ENCODE measurements at regions not wholly inside any gene's neighbourhood (a gene's known extent, or its start where the extent isn't known, plus 50 kb on each side); places are given as distances from the start of the nearest gene placed in this dataset.

GRCh38 chr12:132392389-132393244, 63.2 kb upstream of the GALNT9 start:
- DNase-seq, result no peak

DNA sequence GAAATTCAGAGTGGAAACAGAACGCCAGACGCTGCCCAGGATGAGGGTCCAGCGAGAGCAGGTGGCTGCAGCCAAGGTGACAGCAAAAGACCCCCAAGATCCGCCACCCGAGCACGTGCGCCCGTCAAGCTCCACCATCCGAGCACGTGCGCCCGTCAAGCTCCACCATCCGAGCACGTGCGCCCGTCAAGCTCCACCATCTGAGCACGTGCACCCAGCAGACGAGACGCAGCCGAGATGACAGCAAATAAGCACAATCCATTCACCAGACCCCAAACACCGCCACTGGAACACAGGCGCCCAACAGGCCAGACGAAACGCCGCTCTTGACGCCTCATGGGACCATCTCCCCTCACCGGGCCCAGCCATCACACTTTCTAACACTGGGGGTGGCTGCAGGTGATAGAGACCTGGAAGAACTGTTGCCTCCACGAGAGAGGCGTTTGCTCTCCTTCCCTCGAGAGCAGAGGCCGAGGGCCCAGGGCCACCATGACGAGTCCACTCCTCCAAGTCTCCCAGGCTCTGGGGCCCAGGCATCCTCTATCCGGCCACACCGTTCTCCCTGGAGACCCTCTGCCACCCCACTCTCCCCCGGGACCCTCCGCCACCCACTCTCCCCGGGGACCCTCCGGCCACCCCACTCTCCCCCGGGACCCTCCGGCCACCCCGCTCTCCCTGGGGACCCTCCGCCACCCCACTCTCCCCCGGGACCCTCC, 62.1 kb upstream of the GALNT9 start:
- no peak for DNase-seq

- DNase-seq, result no peak
Observed at GRCh38 chr12:132390287-132391076, 61.1 kb upstream of the GALNT9 start.

- DNase-seq, result no peak
Observed at GRCh38 chr12:132389526-132390286, 60.3 kb upstream of the GALNT9 start.

DNA sequence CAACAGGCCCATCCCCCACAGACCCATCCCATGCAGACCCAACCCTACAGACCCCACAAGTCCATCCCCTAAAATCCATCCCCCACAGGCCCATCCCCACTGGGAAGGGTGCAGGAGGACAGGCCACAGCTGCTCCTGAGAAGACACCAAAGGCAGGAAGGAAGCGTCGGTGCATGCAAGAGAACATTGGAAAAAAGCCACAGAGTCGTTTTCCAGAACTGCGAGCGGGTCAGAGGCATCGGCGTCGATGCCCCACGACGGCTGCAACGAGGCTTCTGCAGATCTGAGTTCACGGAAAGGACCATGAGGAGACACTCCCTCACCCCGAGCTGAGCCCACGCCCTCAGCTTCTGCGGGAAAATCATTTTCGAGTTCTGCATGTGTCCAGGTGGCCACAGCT, 59.6 kb upstream of the GALNT9 start:
- no peak for DNase-seq

DNA sequence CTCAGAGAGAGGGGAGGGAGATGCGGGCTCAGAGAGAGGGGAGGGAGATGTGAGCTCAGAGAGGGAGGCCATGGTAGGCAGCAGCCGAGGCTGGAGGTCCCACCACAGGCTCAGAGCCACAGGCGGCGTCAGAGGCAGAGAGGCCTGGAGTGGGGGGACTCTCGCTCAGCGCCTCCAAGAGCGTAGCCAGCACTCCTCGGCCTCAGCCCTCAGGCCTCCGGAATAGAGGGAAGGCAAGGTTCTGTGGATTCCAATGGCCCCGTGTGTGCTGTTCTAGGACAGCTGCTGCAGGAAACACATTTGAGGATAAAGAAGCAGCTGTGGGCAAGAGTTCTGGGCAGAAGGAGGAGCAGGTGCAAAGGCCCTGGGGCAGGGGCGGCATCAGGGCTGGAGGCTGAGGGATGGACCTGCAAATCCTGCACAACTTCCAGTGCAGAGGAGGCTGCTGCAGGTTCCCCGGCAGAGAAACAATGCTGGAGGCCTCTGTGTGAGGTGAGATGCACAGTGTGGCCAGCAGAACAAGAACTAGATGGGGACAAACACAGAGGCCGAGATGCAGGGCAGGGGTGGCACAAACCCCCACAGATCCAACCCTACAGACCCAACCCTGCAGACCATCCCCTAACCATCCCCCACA, 59.1 kb upstream of the GALNT9 start:
- DNase-seq, result no peak

DNA sequence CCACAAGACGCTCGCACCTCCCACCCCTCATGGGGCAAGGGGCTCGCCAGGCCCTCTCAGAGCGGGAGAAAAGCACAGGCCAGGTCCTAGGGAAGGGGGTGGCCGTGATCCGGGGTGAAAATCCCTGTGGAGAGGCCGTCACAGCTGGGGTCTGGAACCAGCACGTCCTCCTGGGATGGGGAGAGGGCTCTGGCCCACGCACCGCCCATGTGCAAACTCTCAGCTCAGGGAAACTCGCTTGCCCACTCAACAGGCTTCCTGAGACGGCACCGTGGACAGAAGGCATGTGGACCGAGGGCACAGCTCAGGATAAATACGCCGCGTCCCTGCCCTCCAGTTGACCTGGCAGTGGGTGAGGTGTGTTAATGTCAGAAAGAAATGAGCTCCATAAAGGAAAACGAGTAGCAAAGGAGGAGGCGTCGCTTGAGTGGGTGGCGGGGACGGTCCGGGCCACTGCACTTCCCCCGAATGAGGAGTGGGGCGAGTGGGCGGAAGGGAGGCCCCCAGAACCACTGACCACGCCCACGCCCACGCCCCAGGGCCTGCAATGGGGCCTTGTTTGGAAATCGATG, 57.6 kb upstream of the GALNT9 start:
- DNase-seq, result no peak

- DNase-seq, result no peak
Observed at GRCh38 chr12:132385923-132386751, 56.7 kb upstream of the GALNT9 start.

DNA sequence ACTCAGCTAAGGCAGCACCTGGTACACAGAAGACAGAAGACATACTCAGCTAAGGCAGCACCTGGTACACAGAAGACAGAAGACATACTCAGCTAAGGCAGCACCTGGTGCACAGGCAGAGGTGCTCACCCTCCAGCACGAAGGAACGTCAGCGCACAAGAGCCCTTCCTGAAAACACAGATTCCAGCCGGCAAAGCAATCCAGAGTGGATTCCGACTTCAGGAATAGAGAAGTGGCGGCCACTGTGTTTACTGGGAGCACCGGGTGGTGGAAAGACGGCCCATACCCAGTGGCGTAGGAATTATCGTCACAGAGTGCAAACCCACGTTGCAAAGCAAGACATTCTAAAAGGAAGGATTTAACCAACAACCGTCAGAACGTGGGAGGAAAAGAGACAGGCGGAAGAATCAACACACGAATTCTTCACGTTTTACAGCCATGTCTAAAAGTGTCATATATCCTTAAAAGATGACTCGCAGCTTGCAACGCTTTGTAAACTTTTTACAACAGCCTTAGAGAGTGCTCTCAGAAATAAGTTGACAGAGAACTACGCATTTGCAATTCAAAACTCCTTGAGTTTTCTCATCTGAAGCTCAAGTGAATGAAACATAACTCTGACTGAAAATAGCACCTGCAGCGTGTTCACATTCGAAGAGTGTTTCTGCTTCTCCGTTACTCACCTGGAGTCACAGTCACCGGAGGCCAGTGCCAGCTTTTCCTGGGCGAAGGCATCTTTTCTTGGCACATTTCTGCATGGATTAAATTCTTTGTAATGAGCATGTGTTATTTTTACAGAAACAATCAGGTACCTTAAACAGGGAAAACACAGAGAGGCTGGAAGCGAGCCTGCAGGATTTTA, 55.8 kb upstream of the GALNT9 start:
- DNase-seq, result no peak

GRCh38 chr12:132380641-132381040, 51.3 kb upstream of the GALNT9 start:
- DNase-seq, result no peak

DNA sequence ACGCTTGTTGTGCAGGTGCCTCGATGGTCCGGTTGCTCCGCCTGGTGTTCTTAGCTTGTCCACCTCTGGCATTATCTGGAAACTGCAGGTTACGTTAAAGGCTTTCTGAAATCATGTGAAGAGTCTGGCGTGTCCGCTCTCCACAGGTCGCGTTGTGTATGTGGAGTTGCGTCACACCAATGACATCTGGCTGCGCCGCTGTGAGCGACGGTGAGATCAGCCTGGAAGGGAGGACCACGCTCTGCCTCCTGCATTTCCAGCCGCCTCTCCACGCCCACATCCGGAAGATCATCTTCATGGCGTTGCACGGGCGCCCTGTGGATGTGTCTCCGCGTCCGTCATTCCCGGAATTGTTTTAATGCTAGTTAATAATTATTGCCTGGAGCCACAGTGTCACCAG, 50.6 kb upstream of the GALNT9 start:
- DNase-seq, result no peak

GRCh38 chr12:132379576-132379975, 50.2 kb upstream of the GALNT9 start:
- no peak for DNase-seq

Data from cerebellar nuclear complex (tissue), 1 donor.